ENCODE measurements at regions not wholly inside any gene's neighbourhood (a gene's known extent, or its start where the extent isn't known, plus 50 kb on each side); places are given as distances from the start of the nearest gene placed in this dataset.

GRCh38 chr14:65878586-65878985 is 466.1 kb downstream of the FUT8 start:
- H3K9me3 Mint-ChIP-seq: peaks cover 10% of the 10 kb centered on the region
- no peaks in the 10 kb centered on the region for H3K4me1 Mint-ChIP-seq
- no peak for DNase-seq
- no peaks in the 10 kb centered on the region for H3K27me3 Mint-ChIP-seq (ENCODE audit: insufficient read depth)
- 86 to 89% methylated on average over 3 of the region's 4 CpGs for WGBS, 2 experiments (ENCODE audit: insufficient coverage in 1 of 2, insufficient read length in 1 of 2)
- Histone ChIP-seq H3K9me3 (ENCODE audit: control insufficient read depth, low read length) (no peaks in the 10 kb centered on the region), H3K4me1 (ENCODE audit: control insufficient read depth, insufficient read depth, low read length) (no peaks in the 10 kb centered on the region), H3K27me3 (ENCODE audit: control insufficient read depth, insufficient read depth, low read length, poor library complexity, severe bottlenecking) (no peaks in the 10 kb centered on the region), H3K9ac (ENCODE audit: extremely low read depth, low read length, poor library complexity, severe bottlenecking) (no peak overlapping the region), H3K36me3 (ENCODE audit: control insufficient read depth, insufficient read depth, low read length) (no peaks in the 10 kb centered on the region), H3K4me3 (ENCODE audit: low read length) (no peak overlapping the region), H3K27ac (ENCODE audit: low read depth, low read length) (no peak overlapping the region)
- no peaks in the 10 kb centered on the region for H3K36me3 Mint-ChIP-seq (ENCODE audit: low read depth)
- H3K27ac Mint-ChIP-seq: no peak overlapping the region
- no peak for TF ChIP-seq CTCF (conservative IDR thresholded peaks at IDR 0.05)
- no peak overlapping the region for H3K4me3 Mint-ChIP-seq

GRCh38 chr14:65879248-65880009 is 466.9 kb downstream of the FUT8 start:
- H3K27ac ChIP-seq (ENCODE audit: low read depth, low read length): no peak overlapping the region
- no peak for DNase-seq
- TF ChIP-seq CTCF (conservative IDR thresholded peaks at IDR 0.05): no peak
- H3K9me3 ChIP-seq (ENCODE audit: control insufficient read depth, low read length): no peaks in the 10 kb centered on the region
- no peak overlapping the region for H3K9ac ChIP-seq (ENCODE audit: extremely low read depth, low read length, poor library complexity, severe bottlenecking)
- Mint-ChIP-seq H3K36me3 (ENCODE audit: low read depth) (no peaks in the 10 kb centered on the region), H3K27ac (no peak overlapping the region), H3K4me3 (no peak overlapping the region), H3K4me1 (no peaks in the 10 kb centered on the region), H3K27me3 (ENCODE audit: insufficient read depth) (no peaks in the 10 kb centered on the region), H3K9me3 (peaks cover 12% of the 10 kb centered on the region)
- H3K36me3 ChIP-seq (ENCODE audit: control insufficient read depth, insufficient read depth, low read length): no peaks in the 10 kb centered on the region
- no peaks in the 10 kb centered on the region for H3K4me1 ChIP-seq (ENCODE audit: control insufficient read depth, insufficient read depth, low read length)
- WGBS, 2 experiments (ENCODE audit: insufficient coverage in 1 of 2, insufficient read length in 1 of 2): 86 to 93% methylated on average over 1 to 3 of the region's 3 CpGs
- no peaks in the 10 kb centered on the region for H3K27me3 ChIP-seq (ENCODE audit: control insufficient read depth, insufficient read depth, low read length, poor library complexity, severe bottlenecking)
- H3K4me3 ChIP-seq (ENCODE audit: low read length): no peak overlapping the region

GRCh38 chr14:65880507-65880906 is 468.0 kb downstream of the FUT8 start:
- H3K36me3 ChIP-seq (ENCODE audit: control insufficient read depth, insufficient read depth, low read length): no peaks in the 10 kb centered on the region
- no peaks in the 10 kb centered on the region for H3K9me3 ChIP-seq (ENCODE audit: control insufficient read depth, low read length)
- Mint-ChIP-seq H3K4me1 (no peaks in the 10 kb centered on the region), H3K27ac (no peak overlapping the region), H3K27me3 (ENCODE audit: insufficient read depth) (no peaks in the 10 kb centered on the region), H3K4me3 (no peak overlapping the region), H3K36me3 (ENCODE audit: low read depth) (no peaks in the 10 kb centered on the region), H3K9me3 (peaks cover 12% of the 10 kb centered on the region)
- TF ChIP-seq CTCF (conservative IDR thresholded peaks at IDR 0.05): no peak
- DNase-seq: no peak
- H3K9ac ChIP-seq (ENCODE audit: extremely low read depth, low read length, poor library complexity, severe bottlenecking): no peak overlapping the region
- H3K4me3 ChIP-seq (ENCODE audit: low read length): no peak overlapping the region
- H3K4me1 ChIP-seq (ENCODE audit: control insufficient read depth, insufficient read depth, low read length): no peaks in the 10 kb centered on the region
- H3K27me3 ChIP-seq (ENCODE audit: control insufficient read depth, insufficient read depth, low read length, poor library complexity, severe bottlenecking): no peaks in the 10 kb centered on the region
- H3K27ac ChIP-seq (ENCODE audit: low read depth, low read length): no peak overlapping the region

All from endodermal cell (in vitro differentiated cells).